Esophagus muscularis mucosa (tissue), 3 donors: ENCODE measurements at regions not wholly inside any gene's neighbourhood (a gene's known extent, or its start where the extent isn't known, plus 50 kb on each side); places are given as distances from the start of the nearest gene placed in this dataset.

ENCODE experiments used
- CTCF ChIP-seq, 3 experiments: fragments of 200-600 bp in 2 of 3; fragments of 450-650 bp in 1 of 3; sonication (generic) in 2 of 3; IDR thresholded peaks; one replicate each; pipeline ENCODE4 v1.5.1; 2017 to 2019; ENCODE audit warnings: antibody characterized with exemption in 3 of 3, mild to moderate bottlenecking in 2 of 3, moderate library complexity in 1 of 3
- POLR2A ChIP-seq: fragments of 450-650 bp; IDR thresholded peaks from one replicate; pipeline ENCODE4 v1.6.1; 2017; ENCODE audit warnings: antibody characterized with exemption, moderate library complexity, mild to moderate bottlenecking, low read depth
- POLR2AphosphoS5 ChIP-seq, 2 donors: sonication (generic); formaldehyde crosslinking; IDR thresholded peaks; one replicate each; pipeline ENCODE4 v1.6.1; 2017; ENCODE audit warnings: antibody characterized with exemption in 2 of 2

- no peak for TF ChIP-seq CTCF (IDR thresholded peaks at IDR 0.05)
- no peak for TF ChIP-seq POLR2A
- TF ChIP-seq POLR2AphosphoS5 (IDR thresholded peaks at IDR 0.05) = no peak
Measured at GRCh38 chr11:97742717-97743116, 1278.0 kb upstream of the CNTN5 start.
